ENCODE measurements at regions not wholly inside any gene's neighbourhood (a gene's known extent, or its start where the extent isn't known, plus 50 kb on each side); places are given as distances from the start of the nearest gene placed in this dataset.

DNA sequence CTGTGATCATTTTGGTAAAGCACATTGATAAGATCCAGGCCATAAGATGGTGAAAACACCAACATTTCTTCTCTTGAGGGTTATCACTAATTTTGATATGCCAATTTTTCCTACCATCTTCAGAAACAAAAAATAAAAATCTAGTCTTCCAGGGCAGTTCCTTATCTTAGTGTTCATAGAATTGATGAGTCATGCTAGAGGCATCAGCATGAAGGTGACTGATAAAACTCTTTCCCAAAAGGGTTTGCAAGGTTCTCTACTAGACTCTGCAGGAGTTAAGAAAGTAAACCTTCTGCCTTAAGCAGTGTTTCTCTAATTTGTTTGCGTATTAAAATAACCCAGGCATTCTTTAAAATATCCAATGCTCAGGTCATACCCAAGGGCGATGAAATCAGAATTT, 483.1 kb upstream of the CNTNAP2 start:
- Histone ChIP-seq H3K4me1 (ENCODE audit: control insufficient read depth, extremely low read depth, insufficient read depth, low read length) (no peaks in the 10 kb centered on the region), H3K4me2 (ENCODE audit: control insufficient read depth, extremely low read depth, insufficient read depth, low read depth, low read length) (no peak overlapping the region), H2AFZ (ENCODE audit: control insufficient read depth, low read length) (no peak overlapping the region), H3K4me3 (ENCODE audit: control insufficient read depth in 2 of 3, extremely low read depth in 1 of 3, insufficient read depth in 2 of 3, low read depth in 1 of 3, low read length in 3 of 3) (no peak overlapping the region), H4K20me1 (ENCODE audit: control insufficient read depth, extremely low read depth, insufficient read depth, low read length) (no peaks in the 10 kb centered on the region), H3K9ac (ENCODE audit: control insufficient read depth, extremely low read depth, insufficient read depth, low read length) (no peak overlapping the region), H3K9me3 (ENCODE audit: control insufficient read depth, low read depth, low read length) (no peaks in the 10 kb centered on the region), H3K27ac (ENCODE audit: control insufficient read depth, insufficient read depth, low read length) (no peak overlapping the region), H3K9me1 (ENCODE audit: control insufficient read depth, extremely low read depth, insufficient read depth, low read length) (no peaks in the 10 kb centered on the region), H3K36me3 (ENCODE audit: control insufficient read depth in 2 of 2, extremely low read depth in 1 of 2, insufficient read depth in 2 of 2, low read length in 2 of 2) (no peaks in the 10 kb centered on the region), H3K27me3 (ENCODE audit: control insufficient read depth, extremely low read depth, insufficient read depth, low read length) (no peaks in the 10 kb centered on the region), H3K79me2 (ENCODE audit: control insufficient read depth, insufficient read depth, low read length) (no peaks in the 10 kb centered on the region)
- FAIRE-seq = no peak
- dilution Hi-C loops (cut with MboI; ENCODE audit: extremely low pct_ligation_motif_present, low sequenced_read_pairs) = no loop called here
- TF ChIP-seq EZH2 (IDR thresholded peaks at IDR 0.05; ENCODE audit: low read length) = no peak
- TF ChIP-seq, protein P1, sequence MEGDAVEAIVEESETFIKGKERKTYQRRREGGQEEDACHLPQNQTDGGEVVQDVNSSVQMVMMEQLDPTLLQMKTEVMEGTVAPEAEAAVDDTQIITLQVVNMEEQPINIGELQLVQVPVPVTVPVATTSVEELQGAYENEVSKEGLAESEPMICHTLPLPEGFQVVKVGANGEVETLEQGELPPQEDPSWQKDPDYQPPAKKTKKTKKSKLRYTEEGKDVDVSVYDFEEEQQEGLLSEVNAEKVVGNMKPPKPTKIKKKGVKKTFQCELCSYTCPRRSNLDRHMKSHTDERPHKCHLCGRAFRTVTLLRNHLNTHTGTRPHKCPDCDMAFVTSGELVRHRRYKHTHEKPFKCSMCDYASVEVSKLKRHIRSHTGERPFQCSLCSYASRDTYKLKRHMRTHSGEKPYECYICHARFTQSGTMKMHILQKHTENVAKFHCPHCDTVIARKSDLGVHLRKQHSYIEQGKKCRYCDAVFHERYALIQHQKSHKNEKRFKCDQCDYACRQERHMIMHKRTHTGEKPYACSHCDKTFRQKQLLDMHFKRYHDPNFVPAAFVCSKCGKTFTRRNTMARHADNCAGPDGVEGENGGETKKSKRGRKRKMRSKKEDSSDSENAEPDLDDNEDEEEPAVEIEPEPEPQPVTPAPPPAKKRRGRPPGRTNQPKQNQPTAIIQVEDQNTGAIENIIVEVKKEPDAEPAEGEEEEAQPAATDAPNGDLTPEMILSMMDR (optimal IDR thresholded peaks at IDR 0.05 in 1 of 3, IDR thresholded peaks at IDR 0.05 in 1 of 3, conservative IDR thresholded peaks at IDR 0.05 in 1 of 3; ENCODE audit: extremely low read depth in 1 of 3, insufficient read depth in 2 of 3, low read length in 3 of 3) = no peak
- DNase-seq (ENCODE audit: low read depth, low spot score) = no peak

DNA sequence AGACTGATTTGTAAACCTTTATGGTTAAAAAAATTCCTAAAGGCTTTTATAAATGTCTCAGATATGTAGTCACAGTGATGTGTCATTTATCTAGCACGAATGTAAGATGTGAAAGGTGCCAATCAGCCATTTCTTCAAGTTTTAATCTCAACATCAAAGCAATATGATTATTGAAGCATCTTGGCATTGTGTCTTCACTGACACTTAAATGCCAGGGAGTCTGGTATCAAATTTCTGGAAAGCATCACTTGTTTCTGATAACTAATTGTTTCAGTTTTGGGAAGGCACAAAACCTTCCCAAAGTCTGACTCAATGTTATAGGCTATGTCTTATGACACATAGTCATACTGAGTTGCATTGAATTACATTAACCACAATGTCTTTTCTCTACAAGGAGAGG, 492.0 kb upstream of the CNTNAP2 start:
- Histone ChIP-seq H3K4me3 (ENCODE audit: control insufficient read depth in 2 of 3, extremely low read depth in 1 of 3, insufficient read depth in 2 of 3, low read depth in 1 of 3, low read length in 3 of 3) (no peak overlapping the region), H3K9me3 (ENCODE audit: control insufficient read depth, low read depth, low read length) (no peaks in the 10 kb centered on the region), H3K4me2 (ENCODE audit: control insufficient read depth, extremely low read depth, insufficient read depth, low read depth, low read length) (no peak overlapping the region), H4K20me1 (ENCODE audit: control insufficient read depth, extremely low read depth, insufficient read depth, low read length) (no peaks in the 10 kb centered on the region), H3K27ac (ENCODE audit: control insufficient read depth, insufficient read depth, low read length) (no peak overlapping the region), H3K27me3 (ENCODE audit: control insufficient read depth, extremely low read depth, insufficient read depth, low read length) (no peaks in the 10 kb centered on the region), H3K9me1 (ENCODE audit: control insufficient read depth, extremely low read depth, insufficient read depth, low read length) (no peaks in the 10 kb centered on the region), H3K79me2 (ENCODE audit: control insufficient read depth, insufficient read depth, low read length) (no peaks in the 10 kb centered on the region), H2AFZ (ENCODE audit: control insufficient read depth, low read length) (no peak overlapping the region), H3K9ac (ENCODE audit: control insufficient read depth, extremely low read depth, insufficient read depth, low read length) (no peak overlapping the region), H3K36me3 (ENCODE audit: control insufficient read depth in 2 of 2, extremely low read depth in 1 of 2, insufficient read depth in 2 of 2, low read length in 2 of 2) (no peaks in the 10 kb centered on the region), H3K4me1 (ENCODE audit: control insufficient read depth, extremely low read depth, insufficient read depth, low read length) (no peaks in the 10 kb centered on the region)
- DNase-seq (ENCODE audit: low read depth, low spot score) = no peak
- FAIRE-seq = no peak
- dilution Hi-C loops (cut with MboI; ENCODE audit: extremely low pct_ligation_motif_present, low sequenced_read_pairs) = no loop called here
- TF ChIP-seq, protein P1 (optimal IDR thresholded peaks at IDR 0.05 in 1 of 3, IDR thresholded peaks at IDR 0.05 in 1 of 3, conservative IDR thresholded peaks at IDR 0.05 in 1 of 3; ENCODE audit: extremely low read depth in 1 of 3, insufficient read depth in 2 of 3, low read length in 3 of 3) = no peak
- TF ChIP-seq EZH2 (IDR thresholded peaks at IDR 0.05; ENCODE audit: low read length) = no peak

Data from keratinocyte (primary cell).